NCI-H1105 (cell line): ENCODE measurements at regions not wholly inside any gene's neighbourhood (a gene's known extent, or its start where the extent isn't known, plus 50 kb on each side); places are given as distances from the start of the nearest gene placed in this dataset.

ENCODE experiments used
- DNase-seq: peaks from one replicate; lab custom pipeline; 2025; lab: John Stamatoyannopoulos, UW

DNA sequence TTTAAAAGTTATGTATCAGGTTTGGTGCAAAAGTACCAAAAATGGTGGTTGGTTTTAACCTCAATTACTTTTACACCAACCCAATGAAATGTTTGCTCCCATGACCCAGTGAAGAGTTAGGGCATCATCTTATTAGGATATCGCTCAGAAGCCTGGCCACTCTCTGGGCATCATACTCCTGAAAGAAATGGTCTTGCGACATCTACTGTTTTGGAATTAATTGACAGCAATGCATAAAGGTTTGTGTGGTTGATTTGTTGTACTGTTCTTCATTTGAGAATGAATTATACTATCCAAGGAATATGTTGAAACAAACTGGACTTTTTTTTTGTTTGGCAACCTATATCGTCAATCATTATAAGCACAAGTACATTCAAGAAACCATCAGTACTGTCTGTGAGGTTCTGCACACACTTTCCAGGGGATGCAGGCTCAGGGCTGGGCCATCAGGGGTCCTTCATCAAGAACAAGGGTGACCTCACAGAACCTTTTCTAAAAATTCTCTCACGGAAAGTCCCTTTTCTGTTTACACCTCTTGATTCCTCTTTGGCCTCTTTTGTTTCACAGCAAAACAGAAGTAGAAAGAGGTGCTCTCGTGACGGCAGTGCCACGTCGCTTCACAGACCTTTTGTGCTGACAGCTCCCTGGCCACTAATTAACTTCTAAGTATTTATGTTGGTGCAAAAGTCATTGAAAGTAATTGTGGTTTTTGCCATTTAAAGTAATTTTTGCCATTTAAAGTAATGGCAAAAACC is 117.2 kb upstream of the KLF6 start:
- DNase-seq = no peak

DNA sequence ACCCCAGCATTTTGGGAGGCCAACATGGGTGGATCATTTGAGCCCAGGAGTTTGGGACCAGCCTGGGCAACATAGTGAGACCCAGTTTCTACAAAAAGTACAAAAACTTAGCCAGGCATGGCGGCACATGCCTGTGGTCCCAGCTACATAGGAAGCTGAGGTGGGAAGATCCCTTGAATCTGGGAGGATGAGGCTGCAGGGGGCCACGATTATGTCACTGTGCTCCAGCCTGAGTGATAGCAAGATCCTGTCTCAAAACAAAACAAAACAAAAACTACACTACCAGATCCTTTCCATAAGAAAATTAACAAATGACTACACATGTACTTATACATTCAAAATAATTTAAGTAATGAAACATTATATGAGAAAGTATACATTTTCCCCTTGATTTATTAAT is 116.4 kb upstream of the KLF6 start:
- no peak for DNase-seq

DNA sequence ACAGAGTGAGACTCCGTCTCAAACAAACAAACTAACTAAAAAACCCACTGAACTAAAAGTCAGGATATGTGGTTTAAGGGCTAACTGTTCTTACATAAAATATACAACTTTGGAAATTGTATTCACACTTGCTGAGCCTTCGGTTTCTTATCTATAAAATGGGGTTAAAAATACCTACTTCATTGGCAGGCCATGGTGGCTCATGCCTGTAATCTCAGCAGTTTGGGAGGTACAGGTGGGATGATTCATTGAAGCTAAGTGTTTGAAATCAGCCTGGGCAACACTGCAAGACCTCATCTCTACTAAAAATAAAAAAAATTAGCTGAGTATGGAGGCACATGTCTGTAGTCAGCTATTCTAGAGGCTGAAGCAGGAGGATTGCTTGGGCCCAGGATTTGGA is 115.4 kb upstream of the KLF6 start:
- DNase-seq = no peak

DNA sequence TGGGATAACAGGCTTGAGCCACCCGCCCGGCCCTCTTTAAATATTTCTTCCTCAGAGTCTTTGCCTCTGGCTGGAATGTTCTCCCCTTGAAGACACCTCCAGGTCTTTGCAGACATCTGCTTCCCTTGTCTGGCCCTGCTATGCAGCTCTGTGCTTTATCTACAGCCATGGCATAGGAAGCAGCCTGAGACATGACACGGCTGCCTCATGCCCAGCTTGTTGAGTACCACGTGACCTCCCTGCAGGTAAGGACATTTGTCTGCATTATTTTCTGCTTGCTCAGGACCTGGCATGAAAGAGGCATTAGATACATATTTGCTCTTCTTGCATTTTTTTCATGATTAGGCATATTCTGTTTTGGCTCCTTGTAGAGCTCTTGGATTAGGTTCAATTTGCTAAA is 113.8 kb upstream of the KLF6 start:
- no peak for DNase-seq

- no peak for DNase-seq
Measured at GRCh38 chr10:3897156-3897555, 112.1 kb upstream of the KLF6 start.

DNA sequence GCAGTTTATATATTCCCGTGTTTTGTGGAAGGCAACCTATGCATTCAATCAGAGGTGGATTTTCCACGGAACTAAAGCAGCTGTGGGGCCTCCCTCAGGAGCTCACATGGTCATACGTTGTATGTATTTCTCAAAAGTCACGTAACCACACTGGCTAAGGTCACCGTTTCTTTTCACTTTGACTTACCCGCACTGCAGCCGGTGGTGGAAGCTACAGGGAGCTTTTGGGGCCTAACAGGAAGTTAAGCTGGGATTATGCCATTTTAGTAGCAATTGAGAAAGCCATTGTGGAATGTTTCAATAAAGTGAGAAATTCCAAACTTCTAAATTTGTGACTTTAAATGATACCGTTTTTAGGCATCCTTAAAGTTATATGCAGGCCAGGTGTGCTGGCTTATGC is 111.2 kb upstream of the KLF6 start:
- DNase-seq = no peak

DNA sequence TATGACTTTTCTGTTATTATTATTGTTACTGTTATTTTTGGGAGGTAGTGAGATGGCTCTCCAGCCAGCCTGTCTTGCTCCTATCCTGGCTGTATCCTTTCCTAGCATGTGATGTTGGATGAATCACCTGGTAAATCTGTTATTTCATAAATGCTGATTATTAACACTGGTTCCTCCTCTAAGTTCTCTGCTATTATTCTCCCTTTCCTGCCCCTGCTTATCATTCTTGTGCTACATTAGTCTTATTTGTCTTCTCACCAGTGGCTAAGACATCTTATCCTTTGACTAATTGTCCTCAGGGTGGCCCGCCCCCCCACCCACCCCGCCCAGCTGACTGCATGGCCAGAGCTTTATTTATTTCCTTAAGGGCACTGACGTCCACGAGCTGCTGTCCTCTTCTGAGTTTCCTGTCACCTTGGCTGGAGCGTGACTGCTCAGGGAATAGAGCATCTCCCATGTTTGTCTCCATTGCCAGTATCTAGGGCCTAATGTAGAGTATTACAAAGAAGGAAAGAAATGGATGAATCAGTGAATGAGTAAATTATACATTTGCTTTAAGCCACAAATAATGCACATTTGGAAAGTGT is 110.1 kb upstream of the KLF6 start:
- DNase-seq = no peak

DNA sequence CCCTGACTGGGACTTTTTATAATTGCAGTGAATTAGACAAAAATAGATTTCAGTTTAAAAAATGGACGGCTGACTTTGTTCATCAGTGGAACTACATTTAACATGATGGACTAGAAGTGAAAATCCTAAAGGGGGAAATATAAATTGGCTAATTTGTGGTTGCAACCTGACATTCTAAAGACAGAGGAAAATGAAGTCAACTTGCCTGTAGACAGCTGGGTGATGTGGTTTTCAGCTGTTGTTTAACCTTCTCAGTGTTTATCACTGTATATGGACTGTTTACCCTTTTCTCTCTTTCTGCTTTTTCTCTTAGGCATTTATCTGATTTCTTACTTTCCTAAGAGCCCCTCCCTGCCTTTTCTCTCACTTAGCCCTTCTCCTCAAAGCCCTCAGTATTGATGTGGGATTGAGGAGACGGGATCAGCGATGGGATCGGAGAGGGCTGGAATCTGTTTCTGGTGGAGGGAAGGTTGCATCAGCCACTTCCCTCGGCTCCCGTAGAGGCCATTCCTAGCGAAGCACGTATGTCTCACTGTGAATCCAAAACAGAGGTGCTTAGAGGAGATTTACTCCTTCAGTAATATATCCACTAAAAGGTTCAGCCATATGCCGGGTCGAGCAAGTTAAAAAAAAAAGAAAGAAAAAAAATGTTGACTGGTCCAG is 109.0 kb upstream of the KLF6 start:
- DNase-seq = no peak

GRCh38 chr10:3892440-3893425 is 107.7 kb upstream of the KLF6 start:
- DNase-seq = no peak

GRCh38 chr10:3891396-3891795 is 106.4 kb upstream of the KLF6 start:
- no peak for DNase-seq

DNA sequence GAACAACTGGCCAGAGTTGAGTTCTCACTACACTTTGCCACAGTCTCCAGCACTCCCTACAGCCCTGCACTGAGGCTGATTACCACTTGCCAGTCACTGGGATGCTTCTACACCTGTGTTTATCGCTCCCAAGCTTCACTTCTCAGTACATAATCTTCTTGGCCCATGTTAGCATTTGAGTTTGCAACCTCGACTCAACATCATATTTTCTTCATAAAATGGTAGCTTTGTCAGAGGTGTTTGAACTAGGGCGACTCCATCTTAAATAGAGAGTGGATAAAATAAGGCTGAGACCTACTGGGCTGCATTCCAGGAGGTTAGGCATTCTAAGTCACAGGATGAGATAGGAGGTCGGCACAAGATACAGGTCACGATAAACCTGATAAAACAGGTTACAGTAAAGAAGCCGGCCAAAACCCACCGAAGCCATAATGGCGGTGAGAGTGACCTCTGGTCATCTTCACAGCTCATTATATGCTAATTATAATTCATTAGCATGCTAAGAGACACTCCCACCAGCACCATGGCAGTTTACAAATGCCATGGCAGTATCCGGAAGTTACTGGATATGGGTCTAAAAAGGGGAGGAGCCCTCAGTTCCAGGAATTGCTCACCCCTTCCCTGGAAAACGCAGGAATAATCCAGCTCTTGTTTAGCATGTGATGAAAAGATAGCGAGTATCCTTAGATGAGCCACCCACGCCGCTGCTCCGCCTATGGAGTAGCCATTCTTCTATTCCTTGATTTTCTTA is 105.8 kb upstream of the KLF6 start:
- DNase-seq = no peak

DNA sequence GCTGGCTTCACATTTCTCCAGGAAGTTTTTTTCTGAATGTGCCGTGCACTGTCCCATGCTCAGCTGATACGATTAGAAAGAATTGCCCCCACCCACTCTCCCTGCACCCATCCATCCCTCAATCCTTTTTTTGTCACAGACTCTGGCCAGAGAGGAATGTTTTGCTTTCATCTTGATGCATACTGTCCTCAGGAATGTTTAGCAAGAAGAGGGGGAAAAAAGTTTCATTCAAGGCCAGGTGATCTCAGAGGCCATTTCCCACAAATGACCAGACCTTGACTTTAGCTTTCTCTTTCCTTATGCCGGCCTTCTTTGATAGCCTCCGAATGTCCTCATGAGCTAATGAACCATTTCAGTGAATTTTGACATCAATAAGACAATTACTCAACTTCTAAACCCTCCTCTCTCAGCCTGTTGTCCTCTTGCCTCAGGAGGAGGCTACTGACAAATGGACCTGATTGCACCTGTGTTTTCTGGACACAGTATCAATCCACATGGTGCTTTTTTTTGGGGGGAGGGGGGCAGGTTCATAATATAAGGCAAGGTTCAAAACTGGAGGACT is 105.0 kb upstream of the KLF6 start:
- DNase-seq = no peak

DNA sequence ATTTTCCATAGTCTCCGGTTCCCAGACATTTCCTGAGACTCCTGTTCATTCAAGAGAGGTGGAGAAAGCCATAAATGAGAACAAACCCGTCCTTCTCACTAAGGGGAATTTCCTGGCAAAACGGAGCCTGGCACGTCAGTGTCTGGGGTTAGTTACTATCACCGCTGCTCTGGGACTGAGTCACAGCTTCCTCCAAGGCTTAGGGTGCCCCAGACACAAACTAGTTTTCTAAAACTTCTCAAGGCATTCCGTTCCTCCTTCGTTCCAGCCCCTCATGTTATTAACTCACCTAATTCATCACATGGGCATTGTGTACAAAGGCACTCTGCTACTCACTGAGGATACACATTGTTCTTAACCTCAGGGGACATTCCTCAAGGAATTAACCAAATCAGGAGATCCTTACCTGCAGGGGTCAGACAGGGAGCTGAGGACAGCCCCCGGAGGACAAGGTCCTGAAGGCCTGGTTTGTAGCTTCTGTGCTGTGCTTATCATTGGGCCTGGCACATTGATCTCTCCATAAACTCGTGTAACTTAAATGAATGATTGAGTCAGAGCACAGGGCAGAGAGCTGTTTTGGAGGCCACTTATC is 103.0 kb upstream of the KLF6 start:
- no peak for DNase-seq

DNA sequence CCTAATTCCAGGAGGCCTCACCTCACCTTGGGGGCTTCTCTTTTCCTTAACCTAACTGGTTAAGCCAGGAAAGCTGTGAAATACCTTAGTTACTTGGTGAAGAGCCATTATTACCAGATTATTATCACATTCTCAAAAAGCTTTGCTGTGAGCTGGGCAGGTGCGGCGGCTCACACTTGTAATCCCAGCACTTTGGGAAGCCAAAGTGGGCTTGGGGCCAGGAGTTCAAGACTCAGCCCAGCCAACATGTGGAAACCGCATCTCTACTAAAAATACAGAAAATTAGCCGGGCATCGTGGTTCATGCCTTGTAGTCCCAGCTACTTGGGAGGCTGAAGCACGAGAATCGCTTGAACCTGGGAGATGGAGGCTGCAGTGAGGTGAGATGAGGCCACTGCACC is 102.4 kb upstream of the KLF6 start:
- DNase-seq = no peak

- no peak for DNase-seq
Measured at GRCh38 chr10:3886641-3887251, 101.7 kb upstream of the KLF6 start.

DNA sequence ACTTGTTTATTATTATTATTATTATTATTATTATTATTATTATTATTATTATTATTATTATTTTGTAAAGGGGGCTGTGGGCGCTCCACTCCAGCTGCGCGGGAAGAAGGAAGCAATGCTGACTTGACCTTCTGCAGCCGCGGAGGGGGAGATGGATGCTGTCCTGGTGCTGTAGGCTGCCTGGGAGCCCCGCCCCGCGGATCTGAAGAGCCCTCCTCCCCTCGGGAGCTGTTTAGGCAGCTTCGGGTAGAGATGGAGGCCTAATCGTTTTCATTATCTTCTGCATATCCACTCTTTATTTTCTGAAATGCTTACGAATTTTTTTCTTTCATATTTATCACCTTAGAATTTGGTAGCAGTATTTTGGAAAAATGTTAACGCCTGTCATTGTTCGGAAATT is 101.2 kb upstream of the KLF6 start:
- DNase-seq = no peak

DNA sequence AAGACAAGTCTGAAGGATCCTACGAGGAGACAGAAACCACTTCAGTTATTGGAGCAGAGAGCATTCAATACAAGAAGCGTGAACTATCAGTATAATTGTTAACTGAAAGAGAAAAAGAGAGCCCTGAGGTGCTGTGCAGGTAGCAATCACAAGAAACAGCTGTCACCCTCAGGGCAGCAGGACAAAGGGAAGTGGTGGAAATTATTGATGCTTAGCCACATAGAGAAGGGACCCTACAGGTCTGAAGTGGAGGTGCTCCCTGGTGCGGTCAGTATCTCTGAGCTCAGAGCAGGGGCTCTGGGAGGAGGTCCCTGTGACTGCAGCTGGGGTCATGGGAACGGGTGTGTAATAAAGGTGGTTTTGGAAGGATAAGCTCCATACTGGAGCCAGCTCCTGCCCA is 97.8 kb upstream of the KLF6 start:
- no peak for DNase-seq

DNA sequence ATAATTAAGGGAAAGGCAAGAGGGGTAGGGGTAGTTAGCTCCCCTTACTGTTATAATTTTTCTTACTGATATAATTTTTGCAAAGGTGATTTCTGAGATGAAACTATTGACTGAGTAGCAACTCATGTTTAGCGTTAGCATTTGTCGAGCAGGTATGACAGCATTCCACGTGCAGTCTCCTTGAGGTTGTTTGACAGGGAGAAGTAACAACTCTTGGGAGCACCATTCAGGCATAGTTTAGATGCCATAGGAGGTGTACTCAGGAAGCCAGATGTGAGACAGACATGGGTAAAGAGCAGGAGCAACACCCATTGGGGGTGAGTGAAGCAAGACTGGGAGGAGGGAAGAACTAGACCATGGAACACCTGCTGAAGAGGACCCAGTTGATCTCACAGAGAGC is 96.6 kb upstream of the KLF6 start:
- DNase-seq = no peak

- DNase-seq = no peak
Measured at GRCh38 chr10:3879073-3879472, 94.1 kb upstream of the KLF6 start.

DNA sequence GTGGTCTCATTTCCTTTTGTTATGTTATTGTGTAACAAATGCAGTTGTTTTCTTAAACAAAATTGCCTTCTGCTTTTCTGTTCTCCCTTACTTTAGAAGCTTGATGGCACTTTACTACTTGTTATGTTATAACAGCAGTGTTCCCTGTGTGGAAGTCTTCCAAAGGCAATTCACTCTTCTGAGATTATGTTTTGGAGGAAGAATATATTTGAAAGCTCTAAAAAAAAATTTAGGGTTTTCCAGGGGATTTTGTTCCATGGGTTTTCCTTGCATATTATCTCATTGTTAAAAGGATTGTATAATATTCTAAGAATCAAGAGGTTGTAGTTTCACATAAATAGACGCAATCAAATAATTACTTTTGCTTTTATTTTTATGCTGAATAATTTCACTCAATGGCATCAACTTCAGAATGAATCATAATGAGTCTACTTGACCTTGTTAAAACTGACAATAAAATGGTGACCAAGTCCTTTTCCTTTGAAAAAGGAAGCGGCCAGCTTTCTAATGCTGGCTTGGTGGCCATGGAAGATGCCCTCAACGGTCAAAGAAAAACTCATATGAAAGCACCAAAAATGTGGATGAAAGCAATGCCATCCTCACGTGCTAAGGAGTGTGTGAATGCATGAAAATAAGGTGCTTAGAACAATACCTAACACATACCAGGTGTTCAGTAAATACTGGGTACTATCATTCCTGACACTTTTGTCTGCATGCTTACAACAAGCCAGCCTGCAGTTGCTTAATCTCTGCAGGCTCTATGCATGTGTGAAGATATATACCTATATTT is 92.4 kb upstream of the KLF6 start:
- DNase-seq = no peak
